ENCODE measurements at regions not wholly inside any gene's neighbourhood (a gene's known extent, or its start where the extent isn't known, plus 50 kb on each side); places are given as distances from the start of the nearest gene placed in this dataset.

- TF ChIP-seq EZH2phosphoT487 (IDR thresholded peaks at IDR 0.05): no peak
- TF ChIP-seq, protein P1, sequence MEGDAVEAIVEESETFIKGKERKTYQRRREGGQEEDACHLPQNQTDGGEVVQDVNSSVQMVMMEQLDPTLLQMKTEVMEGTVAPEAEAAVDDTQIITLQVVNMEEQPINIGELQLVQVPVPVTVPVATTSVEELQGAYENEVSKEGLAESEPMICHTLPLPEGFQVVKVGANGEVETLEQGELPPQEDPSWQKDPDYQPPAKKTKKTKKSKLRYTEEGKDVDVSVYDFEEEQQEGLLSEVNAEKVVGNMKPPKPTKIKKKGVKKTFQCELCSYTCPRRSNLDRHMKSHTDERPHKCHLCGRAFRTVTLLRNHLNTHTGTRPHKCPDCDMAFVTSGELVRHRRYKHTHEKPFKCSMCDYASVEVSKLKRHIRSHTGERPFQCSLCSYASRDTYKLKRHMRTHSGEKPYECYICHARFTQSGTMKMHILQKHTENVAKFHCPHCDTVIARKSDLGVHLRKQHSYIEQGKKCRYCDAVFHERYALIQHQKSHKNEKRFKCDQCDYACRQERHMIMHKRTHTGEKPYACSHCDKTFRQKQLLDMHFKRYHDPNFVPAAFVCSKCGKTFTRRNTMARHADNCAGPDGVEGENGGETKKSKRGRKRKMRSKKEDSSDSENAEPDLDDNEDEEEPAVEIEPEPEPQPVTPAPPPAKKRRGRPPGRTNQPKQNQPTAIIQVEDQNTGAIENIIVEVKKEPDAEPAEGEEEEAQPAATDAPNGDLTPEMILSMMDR (IDR thresholded peaks at IDR 0.05): no peak
Measured at GRCh38 chr13:42418184-42418583, 146.2 kb downstream of the AKAP11 start.
